ENCODE measurements at regions not wholly inside any gene's neighbourhood (a gene's known extent, or its start where the extent isn't known, plus 50 kb on each side); places are given as distances from the start of the nearest gene placed in this dataset.
A peak's percentile ranks its signal among the peaks of the same experiment; 100 is the strongest.

- no peak for DNase-seq (ENCODE audit: low read depth)
These were observed 86.5 kb upstream of the NPVF start for GRCh38 chr7:25314731-25315267.

GRCh38 chr7:25316366-25316765, 88.1 kb upstream of the NPVF start:
- DNase-seq (ENCODE audit: low read depth), result no peak

GRCh38 chr7:25318047-25318446, 89.8 kb upstream of the NPVF start:
- DNase-seq (ENCODE audit: low read depth), result no peak

GRCh38 chr7:25319707-25320106, 91.4 kb upstream of the NPVF start:
- DNase-seq (ENCODE audit: low read depth), result no peak

GRCh38 chr7:25320791-25321190, 92.5 kb upstream of the NPVF start:
- no peak for DNase-seq (ENCODE audit: low read depth)

- DNase-seq (ENCODE audit: low read depth), result no peak
These were observed 93.1 kb upstream of the NPVF start for GRCh38 chr7:25321424-25321823.

GRCh38 chr7:25322473-25322872, 94.2 kb upstream of the NPVF start:
- DNase-seq (ENCODE audit: low read depth), result no peak

- no peak for DNase-seq (ENCODE audit: low read depth)
These were observed 97.0 kb upstream of the NPVF start for GRCh38 chr7:25325186-25325757.

GRCh38 chr7:25326501-25327156, 98.3 kb upstream of the NPVF start:
- DNase-seq (ENCODE audit: low read depth), result no peak

- DNase-seq (ENCODE audit: low read depth), result no peak
These were observed 101.5 kb upstream of the NPVF start for GRCh38 chr7:25329815-25330214.

GRCh38 chr7:25333296-25333928, 105.1 kb upstream of the NPVF start:
- no peak for DNase-seq (ENCODE audit: low read depth)

- DNase-seq (ENCODE audit: low read depth), result no peak
These were observed 119.2 kb upstream of the NPVF start for GRCh38 chr7:25347360-25348066.

- no peak for DNase-seq (ENCODE audit: low read depth)
These were observed 119.8 kb upstream of the NPVF start for GRCh38 chr7:25348104-25348503.

GRCh38 chr7:25349283-25350017, 121.2 kb upstream of the NPVF start:
- no peak for DNase-seq (ENCODE audit: low read depth)

- no peak for DNase-seq (ENCODE audit: low read depth)
These were observed 121.8 kb upstream of the NPVF start for GRCh38 chr7:25350041-25350440.

- no peak for DNase-seq (ENCODE audit: low read depth)
These were observed 123.5 kb upstream of the NPVF start for GRCh38 chr7:25351761-25352160.

GRCh38 chr7:25353196-25353595, 124.9 kb upstream of the NPVF start:
- no peak for DNase-seq (ENCODE audit: low read depth)

- no peak for DNase-seq (ENCODE audit: low read depth)
These were observed 125.4 kb upstream of the NPVF start for GRCh38 chr7:25353732-25354131.

GRCh38 chr7:25356534-25357151, 128.4 kb upstream of the NPVF start:
- no peak for DNase-seq (ENCODE audit: low read depth)

GRCh38 chr7:25358926-25359325, 130.6 kb upstream of the NPVF start:
- no peak for DNase-seq (ENCODE audit: low read depth)

GRCh38 chr7:25359471-25360059, 131.3 kb upstream of the NPVF start:
- DNase-seq (ENCODE audit: low read depth), result peak; percentile 1

All from fibroblast of gingiva (primary cell).